Lower lobe of right lung (tissue), 2 donors: ENCODE measurements at regions not wholly inside any gene's neighbourhood (a gene's known extent, or its start where the extent isn't known, plus 50 kb on each side); places are given as distances from the start of the nearest gene placed in this dataset.

Experiments
- ATAC-seq, 2 donors: fragments of 200-7000 bp; cut with Tn5 transposase; one replicate each; pipeline ENCODE4 v1.9.1; 2020 to 2022; ENCODE audit warnings: mild to moderate bottlenecking in 2 of 2, moderate library complexity in 2 of 2
- DNase-seq: peaks from one replicate; pipeline ENCODE4 v3.0.0-alpha.2; 2020
- H3K27ac ChIP-seq: fragments of 200-600 bp; one replicate; pipeline ENCODE4 v1.8.0; 2022
- H3K27me3 ChIP-seq: fragments of 200-600 bp; one replicate; pipeline ENCODE4 v1.8.0; 2022; ENCODE audit warnings: low read depth
- H3K36me3 ChIP-seq: fragments of 200-600 bp; one replicate; pipeline ENCODE4 v1.8.0; 2022; ENCODE audit warnings: mild to moderate bottlenecking
- H3K4me1 ChIP-seq: fragments of 200-600 bp; one replicate; pipeline ENCODE4 v1.8.0; 2022
- H3K4me3 ChIP-seq: fragments of 200-600 bp; one replicate; pipeline ENCODE4 v1.8.0; 2022; ENCODE audit warnings: mild to moderate bottlenecking
- H3K9me3 ChIP-seq: fragments of 200-600 bp; one replicate; pipeline ENCODE4 v1.8.0; 2022
- CTCF ChIP-seq: fragments of 200-600 bp; IDR thresholded peaks from one replicate; pipeline ENCODE4 v1.8.0; 2022; ENCODE audit warnings: antibody characterized with exemption, mild to moderate bottlenecking
- intact Hi-C: fragments of 100-400 bp; cut with DNase I; formaldehyde crosslinking; loops from one replicate; pipeline ENCODE4 v1.11.0; 2022
- donor health status: DM: no; HTN: yes; CAD: no; lungs with severe emphysema.

- Histone ChIP-seq H3K4me3 (no peak overlapping the region), H3K9me3 (peaks cover 4% of the 10 kb centered on the region), H3K27me3 (no peaks in the 10 kb centered on the region), H3K36me3 (no peaks in the 10 kb centered on the region), H3K4me1 (no peaks in the 10 kb centered on the region), H3K27ac (no peak overlapping the region)
- no peak for TF ChIP-seq CTCF
- ATAC-seq (no peak), DNase-seq (no peak)
- intact Hi-C loops = no loop called here
Observed at GRCh38 chr6:3585320-3585935, 128.6 kb upstream of the SLC22A23 start.

- Histone ChIP-seq H3K4me1 (no peaks in the 10 kb centered on the region), H3K4me3 (no peak overlapping the region), H3K27ac (no peak overlapping the region), H3K36me3 (no peaks in the 10 kb centered on the region), H3K9me3 (peaks cover 4% of the 10 kb centered on the region), H3K27me3 (no peaks in the 10 kb centered on the region)
- ATAC-seq = no peak
- TF ChIP-seq CTCF = no peak
- no peak for DNase-seq
- intact Hi-C loops = no loop called here
Observed at GRCh38 chr6:3584606-3585005, 127.8 kb upstream of the SLC22A23 start.

- TF ChIP-seq CTCF = no peak
- intact Hi-C loops = no loop called here
Observed at GRCh38 chr6:3581469-3581868, 124.6 kb upstream of the SLC22A23 start.

GRCh38 chr6:3579652-3580175 lies 122.9 kb upstream of the SLC22A23 start:
- no peak for TF ChIP-seq CTCF
- no peaks in the 10 kb centered on the region for H3K27me3 ChIP-seq
- no peaks in the 10 kb centered on the region for H3K36me3 ChIP-seq
- ATAC-seq (no peak), DNase-seq (no peak)
- intact Hi-C loops = no loop called here
- H3K9me3 ChIP-seq = no peaks in the 10 kb centered on the region
- no peaks in the 10 kb centered on the region for H3K4me1 ChIP-seq
- H3K4me3 ChIP-seq = no peak overlapping the region
- no peak overlapping the region for H3K27ac ChIP-seq

More at GRCh38 chr6:3581469-3581868, 124.6 kb upstream of the SLC22A23 start:
- H3K4me3 ChIP-seq = no peak overlapping the region
- H3K27ac ChIP-seq = no peak overlapping the region
- ATAC-seq (no peak), DNase-seq (no peak)
- no peaks in the 10 kb centered on the region for H3K4me1 ChIP-seq
- no peaks in the 10 kb centered on the region for H3K36me3 ChIP-seq
- H3K27me3 ChIP-seq = no peaks in the 10 kb centered on the region
- no peaks in the 10 kb centered on the region for H3K9me3 ChIP-seq

- no peaks in the 10 kb centered on the region for H3K9me3 ChIP-seq
Observed at GRCh38 chr6:3578981-3579380, 122.1 kb upstream of the SLC22A23 start.

More at GRCh38 chr6:3578981-3579380, 122.1 kb upstream of the SLC22A23 start:
- ATAC-seq (no peak), DNase-seq (no peak)
- Histone ChIP-seq H3K27ac (no peak overlapping the region), H3K4me1 (no peaks in the 10 kb centered on the region), H3K4me3 (no peak overlapping the region), H3K36me3 (no peaks in the 10 kb centered on the region), H3K27me3 (no peaks in the 10 kb centered on the region)
- no peak for TF ChIP-seq CTCF
- intact Hi-C loops = no loop called here
